ENCODE measurements at regions not wholly inside any gene's neighbourhood (a gene's known extent, or its start where the extent isn't known, plus 50 kb on each side); places are given as distances from the start of the nearest gene placed in this dataset.

GRCh38 chr10:36254199-36254598, 612.1 kb upstream of the FZD8 start:
- TF ChIP-seq, protein P1, sequence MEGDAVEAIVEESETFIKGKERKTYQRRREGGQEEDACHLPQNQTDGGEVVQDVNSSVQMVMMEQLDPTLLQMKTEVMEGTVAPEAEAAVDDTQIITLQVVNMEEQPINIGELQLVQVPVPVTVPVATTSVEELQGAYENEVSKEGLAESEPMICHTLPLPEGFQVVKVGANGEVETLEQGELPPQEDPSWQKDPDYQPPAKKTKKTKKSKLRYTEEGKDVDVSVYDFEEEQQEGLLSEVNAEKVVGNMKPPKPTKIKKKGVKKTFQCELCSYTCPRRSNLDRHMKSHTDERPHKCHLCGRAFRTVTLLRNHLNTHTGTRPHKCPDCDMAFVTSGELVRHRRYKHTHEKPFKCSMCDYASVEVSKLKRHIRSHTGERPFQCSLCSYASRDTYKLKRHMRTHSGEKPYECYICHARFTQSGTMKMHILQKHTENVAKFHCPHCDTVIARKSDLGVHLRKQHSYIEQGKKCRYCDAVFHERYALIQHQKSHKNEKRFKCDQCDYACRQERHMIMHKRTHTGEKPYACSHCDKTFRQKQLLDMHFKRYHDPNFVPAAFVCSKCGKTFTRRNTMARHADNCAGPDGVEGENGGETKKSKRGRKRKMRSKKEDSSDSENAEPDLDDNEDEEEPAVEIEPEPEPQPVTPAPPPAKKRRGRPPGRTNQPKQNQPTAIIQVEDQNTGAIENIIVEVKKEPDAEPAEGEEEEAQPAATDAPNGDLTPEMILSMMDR (IDR thresholded peaks at IDR 0.05; ENCODE audit: insufficient read depth, low read depth, low read length, missing control alignments): no peak
- no peak overlapping the region for H3K4me3 ChIP-seq (ENCODE audit: low read depth, low read length)
- DNase-seq (ENCODE audit: low read depth): no peak

DNA sequence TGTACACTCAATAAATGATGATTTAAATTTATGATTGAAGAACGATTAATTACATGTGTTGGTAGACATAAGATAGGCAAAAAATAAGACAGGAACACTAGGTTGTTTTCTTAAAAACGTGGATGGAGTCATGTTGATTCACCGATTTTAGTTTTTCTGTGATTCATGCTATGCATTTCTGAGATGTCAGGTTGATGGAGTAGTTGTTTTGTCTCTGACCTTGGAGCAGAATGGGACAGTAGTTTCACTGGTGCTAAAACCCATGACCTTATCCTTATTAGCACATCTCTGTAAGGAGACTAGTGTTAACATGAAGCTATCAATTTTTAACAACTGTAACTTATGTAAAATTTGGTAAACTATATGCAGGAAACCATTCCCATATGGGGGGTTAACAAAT, 611.6 kb upstream of the FZD8 start:
- no peak overlapping the region for H3K4me3 ChIP-seq (ENCODE audit: low read depth, low read length)
- no peak for DNase-seq (ENCODE audit: low read depth)
- TF ChIP-seq, protein P1 (IDR thresholded peaks at IDR 0.05; ENCODE audit: insufficient read depth, low read depth, low read length, missing control alignments): no peak

GRCh38 chr10:36251068-36251467, 609.0 kb upstream of the FZD8 start:
- no peak for DNase-seq (ENCODE audit: low read depth)
- TF ChIP-seq, protein P1 (IDR thresholded peaks at IDR 0.05; ENCODE audit: insufficient read depth, low read depth, low read length, missing control alignments): no peak
- no peak overlapping the region for H3K4me3 ChIP-seq (ENCODE audit: low read depth, low read length)

DNA sequence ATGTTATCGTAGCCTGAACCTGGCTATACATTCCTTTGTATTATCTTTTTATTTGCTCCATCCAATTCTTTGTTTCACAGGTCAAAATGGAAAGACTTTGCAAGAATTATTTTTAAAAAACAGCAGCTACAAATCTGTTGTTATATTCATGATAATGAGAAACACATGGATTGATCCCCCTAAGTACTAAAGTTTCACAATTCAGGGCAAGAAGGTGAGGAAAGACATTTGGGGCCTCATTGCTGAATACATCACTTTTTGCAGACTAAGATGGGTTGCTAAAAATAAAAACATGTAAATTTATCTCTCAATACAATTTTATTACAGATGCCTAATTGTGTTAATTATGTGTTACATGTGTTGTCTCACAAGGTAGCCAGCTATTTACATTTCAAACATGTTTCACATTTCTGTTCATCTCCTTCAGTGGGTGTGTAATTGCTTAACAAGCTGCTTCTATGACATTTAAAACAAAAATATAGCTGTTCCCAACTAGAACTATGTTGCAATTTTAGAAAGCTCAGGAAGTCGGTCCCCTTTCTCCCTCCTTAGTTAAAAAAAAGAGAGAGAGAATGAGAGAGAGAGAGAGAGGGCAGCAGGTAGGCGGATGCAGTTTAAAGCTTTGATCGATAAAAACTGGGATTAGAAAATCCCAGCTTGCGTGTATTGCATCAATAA, 606.3 kb upstream of the FZD8 start:
- DNase-seq (ENCODE audit: low read depth): no peak
- TF ChIP-seq, protein P1 (IDR thresholded peaks at IDR 0.05; ENCODE audit: insufficient read depth, low read depth, low read length, missing control alignments): no peak
- H3K4me3 ChIP-seq (ENCODE audit: low read depth, low read length): no peak overlapping the region

- DNase-seq (ENCODE audit: low read depth): no peak
- no peak overlapping the region for H3K4me3 ChIP-seq (ENCODE audit: low read depth, low read length)
- TF ChIP-seq, protein P1 (IDR thresholded peaks at IDR 0.05; ENCODE audit: insufficient read depth, low read depth, low read length, missing control alignments): no peak
Observed at GRCh38 chr10:36247478-36247877, 605.4 kb upstream of the FZD8 start.

DNA sequence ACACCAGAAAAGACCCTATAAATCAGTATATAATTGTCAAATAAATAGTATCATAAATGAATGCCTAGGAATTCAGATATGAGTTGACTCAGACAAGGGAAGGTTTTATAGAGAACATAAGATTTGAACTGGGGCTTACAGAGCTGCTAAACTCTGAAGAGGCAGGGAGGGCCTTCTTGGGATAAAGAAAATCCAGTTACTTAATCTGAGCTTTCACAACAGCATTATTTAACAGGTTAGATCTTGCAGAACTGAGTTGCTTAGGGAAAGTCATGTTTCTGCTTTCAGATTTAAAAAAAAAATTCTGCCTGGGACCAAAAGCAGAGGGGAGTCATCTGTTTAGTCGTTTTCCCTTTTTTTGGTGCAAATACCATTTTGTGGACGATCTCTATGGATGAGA, 594.8 kb upstream of the FZD8 start:
- TF ChIP-seq, protein P1 (IDR thresholded peaks at IDR 0.05; ENCODE audit: insufficient read depth, low read depth, low read length, missing control alignments): no peak
- no peak overlapping the region for H3K4me3 ChIP-seq (ENCODE audit: low read depth, low read length)
- DNase-seq (ENCODE audit: low read depth): no peak

- TF ChIP-seq, protein P1 (IDR thresholded peaks at IDR 0.05; ENCODE audit: insufficient read depth, low read depth, low read length, missing control alignments): no peak
- no peak for DNase-seq (ENCODE audit: low read depth)
- no peak overlapping the region for H3K4me3 ChIP-seq (ENCODE audit: low read depth, low read length)
Observed at GRCh38 chr10:36236341-36236740, 594.2 kb upstream of the FZD8 start.
